OCI-LY1 (cell line): ENCODE measurements at regions not wholly inside any gene's neighbourhood (a gene's known extent, or its start where the extent isn't known, plus 50 kb on each side); places are given as distances from the start of the nearest gene placed in this dataset.

Experiments
- EZH2 ChIP-seq: fragments of 200-600 bp; sonication (generic), shearing (Covaris generic); IDR thresholded peaks from 2 replicates; pipeline ENCODE4 v1.8.0; 2017; ENCODE audit warnings: borderline replicate concordance, mixed run types, mild to moderate bottlenecking, antibody characterized with exemption, low read length, moderate library complexity, mixed read lengths
- TF ChIP-seq, protein P1 (sequence below): fragments of 200-600 bp; sonication (generic), shearing (Covaris generic); IDR thresholded peaks from 2 replicates; pipeline ENCODE4 v1.5.1; 2017; ENCODE audit warnings: mild to moderate bottlenecking, antibody characterized with exemption, low read length, moderate library complexity, mixed read lengths

- TF ChIP-seq, protein P1, sequence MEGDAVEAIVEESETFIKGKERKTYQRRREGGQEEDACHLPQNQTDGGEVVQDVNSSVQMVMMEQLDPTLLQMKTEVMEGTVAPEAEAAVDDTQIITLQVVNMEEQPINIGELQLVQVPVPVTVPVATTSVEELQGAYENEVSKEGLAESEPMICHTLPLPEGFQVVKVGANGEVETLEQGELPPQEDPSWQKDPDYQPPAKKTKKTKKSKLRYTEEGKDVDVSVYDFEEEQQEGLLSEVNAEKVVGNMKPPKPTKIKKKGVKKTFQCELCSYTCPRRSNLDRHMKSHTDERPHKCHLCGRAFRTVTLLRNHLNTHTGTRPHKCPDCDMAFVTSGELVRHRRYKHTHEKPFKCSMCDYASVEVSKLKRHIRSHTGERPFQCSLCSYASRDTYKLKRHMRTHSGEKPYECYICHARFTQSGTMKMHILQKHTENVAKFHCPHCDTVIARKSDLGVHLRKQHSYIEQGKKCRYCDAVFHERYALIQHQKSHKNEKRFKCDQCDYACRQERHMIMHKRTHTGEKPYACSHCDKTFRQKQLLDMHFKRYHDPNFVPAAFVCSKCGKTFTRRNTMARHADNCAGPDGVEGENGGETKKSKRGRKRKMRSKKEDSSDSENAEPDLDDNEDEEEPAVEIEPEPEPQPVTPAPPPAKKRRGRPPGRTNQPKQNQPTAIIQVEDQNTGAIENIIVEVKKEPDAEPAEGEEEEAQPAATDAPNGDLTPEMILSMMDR = no peak
- TF ChIP-seq EZH2 = no peak
Measured at GRCh38 chr14:66129224-66129623, 356.9 kb upstream of the CCDC196 start.
